H1 (cell line): ENCODE measurements at regions not wholly inside any gene's neighbourhood (a gene's known extent, or its start where the extent isn't known, plus 50 kb on each side); places are given as distances from the start of the nearest gene placed in this dataset.

Experiments
- CTCF ChIA-PET: fragments of 300-600 bp; sonication (Branson Sonifier 250); formaldehyde crosslinking; loops from one replicate; lab custom pipeline; 2021; ENCODE audit not compliant: partially characterized antibody; lab: Charles Lee
- POLR2A ChIA-PET: fragments of 300-600 bp; sonication (Branson Sonifier 250); formaldehyde crosslinking; loops from one replicate; lab custom pipeline; 2021; ENCODE audit warnings: inconsistent platforms; ENCODE audit not compliant: partially characterized antibody; lab: Charles Lee
- DNase-seq, 2 experiments: peaks; one replicate each; pipeline versions ENCODE4 v3.0.0 to v3.0.0-alpha.2; 2010 to 2022; ENCODE audit warnings: low spot score in 2 of 2, low read depth in 1 of 2, mixed read lengths in 1 of 2
- FAIRE-seq: peaks from 2 replicates; lab custom pipeline; 2011; peaks lifted over from hg19 to GRCh38; lab: Jason Lieb, UNC
- H2AFZ ChIP-seq: 2 replicates; pipeline ENCODE4 v1.8.1; 2012; ENCODE audit warnings: low read length, inconsistent platforms
- H2AK5ac ChIP-seq: 2 replicates; pipeline ENCODE4 v1.6.1; 2013; ENCODE audit warnings: low read depth, low read length
- H2BK120ac ChIP-seq: replicated peaks from 2 replicates; pipeline ENCODE3; 2013; ENCODE audit warnings: low read depth, low read length, inconsistent platforms
- H2BK12ac ChIP-seq: 2 replicates; pipeline ENCODE4 v1.6.1; 2013; ENCODE audit warnings: low read depth, low read length
- H2BK15ac ChIP-seq: 2 replicates; pipeline ENCODE4 v1.6.1; 2013; ENCODE audit warnings: low read length
- H2BK20ac ChIP-seq: 2 replicates; pipeline ENCODE4 v1.6.1; 2013; ENCODE audit warnings: low read length
- H2BK5ac ChIP-seq: 2 replicates; pipeline ENCODE4 v1.6.1; 2013; ENCODE audit warnings: low read depth, low read length
- H3K14ac ChIP-seq: 2 replicates; pipeline ENCODE4 v1.6.1; 2013; ENCODE audit warnings: inconsistent platforms; ENCODE audit not compliant: insufficient read length
- H3K18ac ChIP-seq: 2 replicates; pipeline ENCODE4 v1.6.1; 2013; ENCODE audit warnings: low read length; ENCODE audit errors: extremely low read depth
- H3K23ac ChIP-seq: 2 replicates; pipeline ENCODE4 v1.6.1; 2013; ENCODE audit warnings: inconsistent platforms; ENCODE audit not compliant: insufficient read length
- H3K23me2 ChIP-seq: 2 replicates; pipeline ENCODE4 v1.6.1; 2013; ENCODE audit warnings: low read depth, low read length
- H3K27ac ChIP-seq: 2 replicates; pipeline ENCODE4 v1.6.1; 2011; ENCODE audit warnings: low read depth, low read length, inconsistent platforms
- H3K27me3 ChIP-seq, 4 experiments: replicated peaks in 1 of 4; 1 replicate in 1 of 4; 2 replicates in 3 of 4; pipeline versions ENCODE4 v1.6.1 to v1.8.1; 2011 to 2013; ENCODE audit warnings: low read length in 3 of 4, mild to moderate bottlenecking in 3 of 4, inconsistent platforms in 2 of 4, mixed read lengths in 2 of 4, moderate library complexity in 1 of 4; ENCODE audit not compliant: control insufficient read depth in 3 of 4, insufficient read depth in 3 of 4; ENCODE audit errors: extremely low read depth in 1 of 4
- H3K36me3 ChIP-seq, 4 experiments: 2 replicates each; pipeline versions ENCODE4 v1.6.1 to v1.8.1; 2011 to 2013; ENCODE audit warnings: mild to moderate bottlenecking in 4 of 4, low read length in 3 of 4, moderate library complexity in 2 of 4, control low read depth in 1 of 4, inconsistent platforms in 1 of 4; ENCODE audit not compliant: insufficient read depth in 4 of 4, control insufficient read depth in 2 of 4
- H3K4ac ChIP-seq: replicated peaks from 2 replicates; pipeline ENCODE3; 2013; ENCODE audit warnings: low read length, low read depth, mixed read lengths, inconsistent platforms; ENCODE audit not compliant: insufficient read length
- H3K4me1 ChIP-seq, 4 experiments: replicated peaks in 1 of 4; 1 replicate in 1 of 4; 2 replicates in 3 of 4; pipeline versions ENCODE4 v1.6.1 to v1.8.1; 2011 to 2013; ENCODE audit warnings: low read length in 3 of 4, inconsistent platforms in 2 of 4, mixed read lengths in 1 of 4; ENCODE audit not compliant: insufficient read depth in 4 of 4, control insufficient read depth in 3 of 4
- H3K4me2 ChIP-seq, 2 experiments: 2 replicates each; pipeline versions ENCODE4 v1.6.1 to v1.8.1; 2011 to 2013; ENCODE audit warnings: low read depth in 2 of 2, low read length in 2 of 2, control low read depth in 1 of 2, inconsistent platforms in 1 of 2, mild to moderate bottlenecking in 1 of 2; ENCODE audit not compliant: insufficient read depth in 1 of 2
- H3K4me3 ChIP-seq, 4 experiments: fragments of 200-600, 300-600 bp in 1 of 4; sonication (generic), shearing (Covaris generic), sonication (Bioruptor Twin) in 1 of 4; 2 replicates each; pipeline versions ENCODE4 v1.5.1 to v1.8.1; 2011 to 2016; ENCODE audit warnings: low read length in 4 of 4, low read depth in 3 of 4, control low read depth in 2 of 4, inconsistent platforms in 2 of 4, mild to moderate bottlenecking in 2 of 4, mixed read lengths in 1 of 4, moderate library complexity in 1 of 4; ENCODE audit not compliant: insufficient read depth in 2 of 4; ENCODE audit errors: extremely low read depth in 1 of 4
- H3K56ac ChIP-seq: replicated peaks from 2 replicates; pipeline ENCODE3; 2013; ENCODE audit warnings: low read depth, mild to moderate bottlenecking, mixed read lengths, low read length, inconsistent platforms; ENCODE audit not compliant: insufficient read length
- H3K79me1 ChIP-seq: 2 replicates; pipeline ENCODE4 v1.6.1; 2013; ENCODE audit warnings: low read depth, low read length, control low read depth
- H3K79me2 ChIP-seq, 2 experiments: 2 replicates each; pipeline versions ENCODE4 v1.6.1 to v1.8.1; 2012 to 2013; ENCODE audit warnings: low read length in 2 of 2, mild to moderate bottlenecking in 2 of 2, inconsistent platforms in 1 of 2; ENCODE audit not compliant: insufficient read depth in 2 of 2, control insufficient read depth in 1 of 2
- H3K9ac ChIP-seq, 4 experiments: replicated peaks in 1 of 4; 1 replicate in 1 of 4; 2 replicates in 3 of 4; pipeline versions ENCODE4 v1.6.1 to v1.8.1; 2011 to 2013; ENCODE audit warnings: low read depth in 3 of 4, low read length in 3 of 4, control low read depth in 2 of 4, mild to moderate bottlenecking in 2 of 4, moderate library complexity in 2 of 4, inconsistent platforms in 1 of 4; ENCODE audit errors: extremely low read depth in 1 of 4
- H3K9me3 ChIP-seq, 2 experiments: 2 replicates each; pipeline versions ENCODE4 v1.6.1 to v1.8.1; 2012 to 2013; ENCODE audit warnings: mild to moderate bottlenecking in 2 of 2, moderate library complexity in 2 of 2, control low read depth in 1 of 2, inconsistent platforms in 1 of 2, low read depth in 1 of 2, low read length in 1 of 2, mixed read lengths in 1 of 2; ENCODE audit not compliant: insufficient read depth in 2 of 2
- H4K20me1 ChIP-seq, 2 experiments: replicated peaks in 1 of 2; 2 replicates each; pipeline versions ENCODE3 to v1.8.1; 2011 to 2013; ENCODE audit warnings: inconsistent platforms in 2 of 2, low read length in 2 of 2, mild to moderate bottlenecking in 1 of 2; ENCODE audit not compliant: insufficient read depth in 2 of 2, control insufficient read depth in 1 of 2
- H4K5ac ChIP-seq: 2 replicates; pipeline ENCODE4 v1.6.1; 2013; ENCODE audit warnings: low read length, low read depth, mixed read lengths, inconsistent platforms; ENCODE audit not compliant: insufficient read length
- H4K8ac ChIP-seq: 2 replicates; pipeline ENCODE4 v1.8.0; 2013; ENCODE audit warnings: mild to moderate bottlenecking, moderate library complexity, low read length, inconsistent platforms; ENCODE audit not compliant: insufficient read depth; ENCODE audit errors: extremely low read depth
- H4K91ac ChIP-seq: replicated peaks from 2 replicates; pipeline ENCODE3; 2013; ENCODE audit warnings: low read length, mixed read lengths, inconsistent platforms; ENCODE audit not compliant: insufficient read length
- TBP ChIP-seq: IDR thresholded peaks from 2 replicates; pipeline ENCODE4 v1.6.1; 2011; ENCODE audit warnings: low read depth, low read length, improper control_type of control experiment
- WGBS, 2 experiments: shearing (Covaris generic) in 1 of 2; methylation state at CpG; one replicate each; pipeline versions ENCODE4 v1.1.6 to v1.1.7; 2013 to 2015; ENCODE audit warnings: low lambda C conversion rate in 2 of 2, mixed read lengths in 2 of 2, inconsistent platforms in 1 of 2, low coverage in 1 of 2, missing lambda C conversion rate in 1 of 2; ENCODE audit not compliant: insufficient replicate concordance in 2 of 2, insufficient coverage in 1 of 2, insufficient read length in 1 of 2; ENCODE audit errors: extremely low coverage in 1 of 2, missing lambda C conversion rate in 1 of 2; 5-methylcytosine and 5-hydroxymethylcytosine counted together

GRCh38 chr10:1882180-1882579 lies 144.9 kb upstream of the ADARB2 start:
- WGBS, 2 experiments: 89% methylated on average over 12 of the region's 12 CpGs; no CpG with 5 or more reads in 1 of the 2 experiments
- ChIA-PET CTCF (no interaction called here), POLR2A (interaction anchor here (0.6 kb wide), 1 partner anchor 428 kb away, joined by 3 read pairs; no protein-coding TSS in a partner anchor)
- 0 out of 7 replicates have a peak, but pooled peaks cover 0 to 2% (median 0%) of the 10 kb centered on the region in 4 experiments for H3K27me3 ChIP-seq
- H4K91ac ChIP-seq: no peak overlapping the region
- TF ChIP-seq TBP: no peak
- H3K9ac ChIP-seq: no peak overlapping the region
- no peak overlapping the region for H2AFZ ChIP-seq
- no peak overlapping the region for H2BK20ac ChIP-seq
- no peak overlapping the region for H2BK120ac ChIP-seq
- H2BK5ac ChIP-seq: no peak overlapping the region
- H3K4ac ChIP-seq: no peak overlapping the region
- no peaks in the 10 kb centered on the region for H4K20me1 ChIP-seq
- H3K79me2 ChIP-seq: no peaks in the 10 kb centered on the region
- no peak overlapping the region for H3K18ac ChIP-seq
- H3K9me3 ChIP-seq: 0 out of 4 replicates have a peak, but pooled peaks cover 0 to 4% of the 10 kb centered on the region in 2 experiments
- no peak overlapping the region for H2AK5ac ChIP-seq
- no peak overlapping the region for H3K14ac ChIP-seq
- no peak overlapping the region for H3K27ac ChIP-seq
- H3K23me2 ChIP-seq: no peaks in the 10 kb centered on the region
- no peaks in the 10 kb centered on the region for H3K4me1 ChIP-seq
- H3K4me2 ChIP-seq: no peak overlapping the region
- no peak overlapping the region for H4K8ac ChIP-seq
- H3K79me1 ChIP-seq: no peaks in the 10 kb centered on the region
- no peak overlapping the region for H4K5ac ChIP-seq
- no peak overlapping the region for H2BK15ac ChIP-seq
- no peak overlapping the region for H3K56ac ChIP-seq
- no peak overlapping the region for H2BK12ac ChIP-seq
- DNase-seq: no peak
- H3K36me3 ChIP-seq: no peaks in the 10 kb centered on the region
- no peak overlapping the region for H3K4me3 ChIP-seq
- no peak for FAIRE-seq
- H3K23ac ChIP-seq: no peak overlapping the region
